Stimulated activated CD4-positive, alpha-beta T cell treated with anti-CD3 and anti-CD28 coated beads, Interleukin-15, amount 100 ng/mL, for 48 hours (primary cell): ENCODE measurements at regions not wholly inside any gene's neighbourhood (a gene's known extent, or its start where the extent isn't known, plus 50 kb on each side); places are given as distances from the start of the nearest gene placed in this dataset.

ENCODE experiments used
- DNase-seq, 2 donors: peaks; one replicate each; pipeline ENCODE4 v3.0.0-alpha.2; 2020; ENCODE audit warnings: low read depth in 2 of 2

DNA sequence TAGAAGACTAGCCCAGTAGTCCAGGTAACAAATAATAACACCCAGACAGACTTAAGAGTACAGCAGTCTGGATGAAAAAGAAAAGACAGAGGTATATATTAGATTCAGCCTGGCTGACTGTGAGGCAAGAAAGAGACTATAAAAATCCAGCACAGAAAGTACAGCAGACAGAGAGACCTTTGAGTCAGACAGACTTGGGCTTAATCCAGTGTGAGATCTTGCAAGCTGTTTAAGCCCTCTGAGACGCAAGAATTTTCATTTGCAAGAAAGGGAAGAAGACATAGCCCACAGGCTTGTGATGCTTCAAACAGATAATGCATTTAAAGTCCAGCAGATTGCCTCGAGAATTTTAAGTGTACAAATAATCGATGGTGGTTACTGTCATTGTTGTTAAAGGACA lies 471.4 kb downstream of the LIG4 start:
- DNase-seq: no peak

DNA sequence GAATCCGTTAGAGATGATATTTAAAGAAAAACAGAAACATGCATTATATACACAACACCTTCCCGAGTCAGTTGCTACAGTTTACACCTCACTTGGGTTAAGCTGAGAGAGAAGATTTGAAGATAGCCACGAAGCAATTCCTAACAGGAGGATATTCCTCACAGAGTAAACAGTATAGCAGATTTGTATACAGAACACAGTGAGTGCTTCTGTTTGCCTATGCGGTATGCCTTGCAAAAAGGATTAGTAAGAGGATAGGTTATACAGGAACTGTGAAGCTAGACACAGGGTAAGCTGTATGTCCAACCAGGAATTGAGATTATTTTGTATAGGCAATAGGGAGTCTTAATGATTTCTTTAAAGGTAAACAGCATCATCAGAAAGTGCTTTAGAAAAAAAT lies 471.8 kb downstream of the LIG4 start:
- DNase-seq: no peak

DNA sequence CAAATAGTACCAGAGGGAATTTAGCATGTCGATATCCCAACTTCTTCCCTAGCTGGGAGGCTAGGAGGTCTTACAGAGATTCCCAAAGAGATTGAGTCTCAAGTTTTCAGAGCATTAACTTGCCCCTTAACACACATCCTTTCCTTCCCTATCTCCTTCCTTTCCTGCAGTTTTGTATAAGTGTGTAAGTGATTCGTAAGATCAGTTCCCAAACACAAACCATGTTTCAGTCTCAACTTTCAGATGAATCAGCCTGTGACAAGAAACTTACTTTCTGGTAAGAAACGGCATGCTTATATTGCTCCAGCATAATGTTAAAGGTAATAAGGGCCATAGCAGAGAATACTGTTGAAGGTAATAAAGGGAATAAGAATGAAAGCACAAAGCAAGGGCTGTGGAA lies 472.2 kb downstream of the LIG4 start:
- no peak for DNase-seq

DNA sequence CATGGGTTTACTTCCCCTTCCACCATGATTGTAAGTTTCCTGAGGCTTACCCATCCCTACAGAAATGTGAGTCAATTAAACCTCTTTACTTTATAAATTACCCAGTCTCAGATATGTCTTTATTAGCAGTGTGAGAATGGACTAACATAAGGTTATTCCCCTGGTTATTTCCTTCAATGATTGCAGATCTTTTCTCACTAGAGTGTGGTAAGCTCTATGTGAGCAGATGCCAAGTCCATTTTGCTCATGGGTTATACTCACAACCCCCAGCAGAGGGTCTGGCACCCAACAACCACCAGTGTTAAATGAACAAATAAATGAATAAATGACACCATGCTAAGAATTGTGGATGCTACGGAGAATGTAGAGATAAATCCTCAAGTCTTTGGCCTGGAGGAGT lies 472.8 kb downstream of the LIG4 start:
- no peak for DNase-seq

DNA sequence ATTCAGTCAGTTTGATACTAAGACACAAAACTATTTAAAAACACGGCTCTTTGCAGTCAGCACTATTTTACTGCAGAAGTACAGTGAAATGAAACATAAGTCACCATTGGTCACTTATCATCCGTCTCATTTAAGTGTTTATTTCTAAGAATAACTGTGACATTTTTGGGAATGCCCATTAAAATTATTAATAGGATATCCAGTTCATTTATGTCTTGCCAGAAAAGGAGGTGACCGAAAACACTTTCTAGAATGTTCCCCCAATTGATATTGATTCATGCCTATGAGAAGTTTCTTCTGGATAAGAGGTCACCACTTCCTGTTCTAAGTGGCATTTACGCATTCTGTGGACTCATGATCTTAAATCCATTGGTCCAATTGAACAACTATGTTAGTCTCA lies 477.3 kb downstream of the LIG4 start:
- DNase-seq: no peak

DNA sequence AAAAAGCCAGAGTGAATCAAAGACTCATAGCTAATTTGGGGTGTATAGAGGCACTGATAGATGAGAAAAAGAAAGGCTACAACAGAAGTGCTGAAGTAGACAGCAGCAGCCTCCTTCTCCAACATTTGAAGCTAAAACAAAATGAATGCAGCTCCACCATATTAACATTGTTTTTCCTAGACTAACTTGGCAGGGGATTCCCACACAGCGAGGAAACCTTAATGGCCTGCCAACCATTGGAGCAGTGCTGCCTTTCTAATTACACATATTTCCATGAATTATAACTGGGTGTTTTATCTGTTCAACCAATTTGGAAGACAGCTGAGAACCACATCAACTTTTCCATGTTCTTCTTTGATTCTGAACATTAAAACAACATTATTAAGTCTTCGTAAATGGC lies 478.6 kb downstream of the LIG4 start:
- DNase-seq: no peak

DNA sequence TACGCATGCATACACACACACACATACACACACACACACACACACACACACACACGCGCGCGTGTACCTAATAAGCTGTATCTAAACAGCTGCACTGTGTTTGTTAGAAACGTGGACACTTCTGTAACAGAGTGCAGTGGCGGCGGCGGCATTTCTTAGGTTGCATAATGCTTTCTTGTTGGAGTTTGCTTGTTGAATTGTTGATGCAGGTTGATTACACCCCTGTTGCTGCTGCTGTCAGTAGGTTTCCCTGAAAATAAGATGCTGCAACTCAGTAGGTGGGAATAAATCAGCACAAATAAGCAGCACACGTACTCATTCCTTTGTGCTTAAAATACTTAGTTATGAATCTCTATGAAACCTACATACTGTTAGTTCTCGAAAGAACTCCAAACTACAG lies 479.2 kb downstream of the LIG4 start:
- no peak for DNase-seq

DNA sequence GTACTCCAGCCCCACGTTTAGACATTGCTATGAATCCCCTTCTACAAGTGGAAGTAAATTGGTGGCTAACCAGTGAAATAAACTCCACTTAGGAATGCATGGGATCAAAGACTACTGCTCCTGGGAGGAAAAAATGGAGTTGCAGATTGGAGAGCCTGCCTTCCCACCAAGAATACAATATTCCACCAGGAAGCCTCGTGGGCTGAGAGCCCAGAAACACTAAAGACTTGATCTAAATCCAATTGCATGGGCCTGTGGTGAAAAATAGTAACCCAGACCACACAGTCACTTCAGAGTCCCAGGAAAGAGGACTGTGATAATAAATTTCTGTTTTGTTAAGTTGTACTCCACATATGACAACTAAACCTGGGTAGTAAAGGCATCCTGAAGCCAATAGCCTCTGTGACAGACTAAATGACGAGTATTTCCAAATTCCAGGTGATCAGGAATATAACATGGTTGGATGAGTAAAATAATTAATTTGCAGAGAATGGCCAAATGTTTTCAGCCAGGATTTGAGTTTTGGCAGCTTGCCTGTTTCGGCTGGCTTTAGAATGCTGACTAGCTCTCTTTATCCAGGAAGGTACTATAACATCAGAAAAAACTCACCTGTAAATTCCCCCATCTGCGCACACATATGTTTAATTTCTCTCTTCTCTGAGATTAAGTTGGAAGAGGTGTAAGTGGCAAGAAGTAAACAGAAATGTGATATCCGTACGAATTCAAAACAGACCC lies 480.3 kb downstream of the LIG4 start:
- DNase-seq: no peak

DNA sequence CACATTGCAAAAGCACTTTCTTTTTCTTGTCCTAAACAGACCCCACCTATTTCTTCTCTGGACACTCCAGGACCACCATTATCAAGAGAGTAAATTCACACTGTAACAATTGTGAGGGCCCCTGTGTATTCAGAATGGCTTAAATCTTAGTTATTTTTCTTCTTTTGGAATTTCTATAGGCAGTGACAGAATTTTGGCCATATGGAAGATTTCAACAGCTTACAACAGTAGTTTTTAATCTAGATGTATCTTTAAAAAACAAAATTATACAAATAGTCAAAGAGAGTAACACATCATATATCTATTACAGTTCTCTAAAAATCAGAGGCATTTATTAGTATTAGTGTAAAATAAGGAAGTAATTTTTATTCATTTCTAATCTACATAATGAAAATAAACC lies 482.1 kb downstream of the LIG4 start:
- DNase-seq: no peak

DNA sequence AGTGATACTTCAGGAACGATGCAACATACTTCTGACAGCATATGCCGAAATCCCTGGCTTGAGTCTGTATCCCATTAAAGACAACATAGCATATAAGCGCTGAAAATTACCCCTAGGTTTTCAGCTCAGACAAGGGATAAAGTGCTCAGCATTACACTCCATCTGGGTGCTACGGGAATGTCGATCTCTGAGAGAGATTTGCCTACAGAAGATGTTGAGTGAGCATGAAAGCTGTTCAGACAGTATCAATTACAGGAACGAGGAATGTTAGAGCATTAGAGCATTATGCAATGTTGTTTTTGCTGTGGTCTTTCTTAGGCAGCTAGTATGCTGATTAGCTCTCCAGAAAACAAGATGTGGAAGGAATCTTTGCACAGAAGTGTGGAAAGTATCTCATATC lies 484.5 kb downstream of the LIG4 start:
- DNase-seq: no peak

DNA sequence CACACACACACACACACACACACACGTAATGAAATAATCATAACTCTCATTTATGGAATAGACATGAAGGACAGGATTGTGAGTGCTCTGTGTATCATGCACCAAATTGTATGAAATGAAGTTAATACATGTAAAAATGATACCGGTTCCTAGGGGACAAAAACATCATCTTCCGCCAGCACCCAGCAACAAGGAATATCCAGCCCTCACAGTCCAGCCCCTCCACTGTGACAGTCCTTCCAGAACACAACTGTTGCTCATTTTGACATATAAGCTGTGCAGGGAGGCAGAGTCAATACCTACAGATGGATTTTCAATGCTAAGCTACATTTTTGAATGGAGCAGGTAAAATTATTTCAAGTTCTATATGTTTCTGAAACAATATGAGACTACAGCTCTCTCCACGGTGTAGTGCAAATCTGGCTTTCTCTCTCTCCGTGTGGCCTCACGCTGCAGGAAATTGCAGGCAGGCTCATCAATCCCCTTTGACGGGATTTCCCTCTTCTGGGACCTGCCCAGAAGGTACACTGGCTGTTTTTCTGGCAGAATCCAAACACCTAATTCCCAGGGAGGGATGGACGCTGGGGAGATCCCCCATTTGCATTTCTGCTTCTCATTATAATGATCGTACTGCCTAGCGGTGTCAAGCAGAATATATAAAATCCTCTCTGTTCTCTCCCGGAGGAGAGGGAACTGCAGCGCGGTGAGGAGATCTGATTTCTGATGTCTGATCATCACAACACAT lies 494.0 kb downstream of the LIG4 start:
- no peak for DNase-seq

DNA sequence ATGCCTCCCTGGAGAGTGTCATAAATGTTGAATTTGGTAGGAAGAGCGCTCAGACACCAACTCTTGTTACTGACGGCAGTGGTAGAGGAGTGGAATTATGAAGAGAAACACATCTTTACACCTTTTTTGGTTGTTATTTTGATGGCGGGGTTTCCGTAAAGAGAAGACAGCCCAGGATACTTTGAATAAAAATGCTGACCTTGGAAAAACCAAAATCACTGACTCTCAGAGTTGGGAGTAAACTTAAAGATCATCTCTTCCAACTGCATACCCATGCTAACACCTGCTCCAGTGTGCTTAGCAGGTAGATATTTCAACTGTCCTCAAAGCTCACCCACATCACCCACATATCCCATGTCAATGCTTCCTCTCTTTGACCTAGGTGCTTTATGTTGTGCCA lies 498.6 kb downstream of the LIG4 start:
- no peak for DNase-seq

DNA sequence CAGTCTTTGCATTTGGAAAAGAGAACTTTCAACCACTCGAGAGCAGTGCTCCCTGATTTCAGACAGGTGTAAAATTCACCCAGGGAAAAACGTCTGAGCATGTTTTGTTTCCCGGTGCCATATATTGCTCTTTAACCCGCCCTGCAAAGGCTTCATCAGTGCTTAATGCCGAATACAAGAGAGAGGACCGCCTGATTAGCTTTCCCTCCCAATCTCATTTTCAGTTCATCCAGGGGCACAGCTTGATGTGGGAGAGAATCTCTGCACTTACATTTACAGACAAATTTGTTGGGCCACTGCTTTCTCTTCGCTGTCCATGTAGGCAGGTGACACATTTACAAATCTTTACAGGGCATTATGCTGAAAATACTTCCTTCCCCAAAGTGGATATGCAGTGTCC lies 499.1 kb downstream of the LIG4 start:
- no peak for DNase-seq

DNA sequence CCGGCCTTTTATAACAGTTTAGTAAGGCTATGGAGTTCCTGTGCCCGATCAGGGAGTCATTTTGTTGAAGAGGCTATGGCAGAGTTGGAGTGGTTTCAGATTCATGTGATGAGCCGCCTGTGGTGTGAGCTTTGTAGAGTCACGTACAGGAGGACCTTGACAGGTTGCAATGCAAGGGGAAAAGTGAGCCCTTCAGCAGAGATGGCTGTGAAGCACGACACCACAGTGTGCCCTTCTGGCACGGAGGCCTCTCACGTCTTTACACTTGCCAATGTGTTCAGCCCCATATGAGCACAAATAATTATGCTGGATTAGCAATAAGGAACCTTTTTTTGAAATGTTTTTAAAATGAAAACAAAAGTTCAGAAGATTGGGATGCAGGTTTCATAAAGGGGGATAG lies 499.8 kb downstream of the LIG4 start:
- no peak for DNase-seq

DNA sequence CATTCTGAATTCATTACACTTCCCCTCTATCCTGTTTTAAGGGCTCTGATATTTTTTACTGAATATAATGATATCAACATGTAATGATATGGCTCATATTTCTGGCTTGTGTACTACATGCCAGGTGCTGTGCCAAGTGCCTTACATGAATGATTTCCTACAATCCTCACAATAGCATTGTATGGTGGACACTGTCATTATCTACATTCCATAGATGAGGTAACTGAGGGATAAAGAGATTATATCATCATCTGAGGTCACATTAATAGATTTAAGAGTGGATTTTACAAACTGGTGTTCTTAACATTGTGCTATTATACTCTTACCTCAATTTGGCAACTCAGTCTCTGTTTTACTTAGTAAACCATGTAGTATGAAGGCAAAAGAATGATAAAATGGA lies 502.0 kb downstream of the LIG4 start:
- no peak for DNase-seq

DNA sequence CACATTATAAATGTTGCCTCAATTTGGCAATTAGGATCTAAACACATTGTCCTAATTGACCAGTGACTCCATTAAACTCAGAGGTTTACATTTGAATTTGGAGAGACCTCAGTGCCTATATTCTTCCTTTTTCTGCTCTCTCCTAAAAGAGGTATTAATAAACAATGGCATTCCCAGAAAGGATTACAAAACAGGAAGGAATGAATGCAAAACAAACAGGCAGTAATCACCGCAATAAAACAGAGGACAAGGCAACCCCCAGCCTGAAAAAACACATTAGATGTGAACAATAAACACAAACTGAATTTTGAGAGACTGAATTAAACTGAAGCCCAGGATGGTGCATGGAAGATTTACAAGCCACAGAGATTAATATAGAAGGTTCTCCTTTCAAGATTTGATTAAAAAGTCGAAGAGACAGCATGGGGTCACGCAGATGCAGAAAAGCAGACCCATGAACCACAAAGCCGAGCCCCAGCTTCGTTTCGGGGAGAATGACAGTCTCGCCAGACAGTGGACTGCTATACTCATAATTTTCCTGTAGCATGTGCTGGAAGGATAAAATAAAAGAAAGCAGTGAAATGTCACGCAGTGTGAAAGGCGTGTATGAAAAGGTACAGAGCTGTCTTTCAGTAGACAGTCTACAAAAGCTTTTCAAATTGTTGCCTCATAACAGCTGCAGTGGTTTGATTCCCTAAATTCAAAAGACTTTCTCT lies 503.0 kb downstream of the LIG4 start:
- DNase-seq: no peak

DNA sequence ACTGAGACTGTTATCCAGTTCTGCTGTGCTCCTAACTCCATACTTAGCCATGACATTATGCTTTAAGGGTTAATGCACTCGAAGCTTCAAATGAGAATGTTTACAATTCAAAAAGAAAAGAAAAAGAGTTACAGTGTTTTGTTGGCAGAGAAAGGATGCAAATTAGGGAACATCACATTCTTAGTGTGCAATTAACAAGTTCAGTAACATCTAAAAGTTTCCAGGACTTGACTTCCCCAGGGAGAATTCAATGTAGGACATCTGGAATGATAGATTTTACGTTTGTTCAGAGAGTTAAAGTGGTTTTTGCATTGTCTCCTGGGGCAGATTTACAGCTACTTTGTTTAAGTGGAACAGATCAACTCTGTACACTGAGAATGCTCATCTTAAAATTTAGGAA lies 525.2 kb downstream of the LIG4 start:
- no peak for DNase-seq

DNA sequence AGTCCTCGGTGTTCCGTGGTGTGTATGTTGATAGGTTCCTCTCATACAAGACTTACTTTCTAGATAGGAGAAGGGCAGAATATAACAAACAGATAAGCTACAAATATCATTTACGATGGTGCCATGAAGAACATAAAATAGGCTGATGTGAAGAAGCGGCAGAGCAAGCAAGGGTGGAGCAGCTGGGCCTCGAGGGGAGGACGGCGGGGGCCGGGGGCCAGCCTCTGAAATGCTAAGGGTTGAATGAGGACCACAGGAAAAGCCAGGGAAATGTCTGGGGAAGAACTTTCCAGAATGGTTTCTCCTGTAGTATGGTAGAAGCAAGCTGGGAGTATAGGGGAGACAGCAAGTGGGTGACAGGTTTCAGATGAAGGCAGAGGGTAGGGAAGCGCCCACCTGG lies 529.5 kb downstream of the LIG4 start:
- DNase-seq: no peak

DNA sequence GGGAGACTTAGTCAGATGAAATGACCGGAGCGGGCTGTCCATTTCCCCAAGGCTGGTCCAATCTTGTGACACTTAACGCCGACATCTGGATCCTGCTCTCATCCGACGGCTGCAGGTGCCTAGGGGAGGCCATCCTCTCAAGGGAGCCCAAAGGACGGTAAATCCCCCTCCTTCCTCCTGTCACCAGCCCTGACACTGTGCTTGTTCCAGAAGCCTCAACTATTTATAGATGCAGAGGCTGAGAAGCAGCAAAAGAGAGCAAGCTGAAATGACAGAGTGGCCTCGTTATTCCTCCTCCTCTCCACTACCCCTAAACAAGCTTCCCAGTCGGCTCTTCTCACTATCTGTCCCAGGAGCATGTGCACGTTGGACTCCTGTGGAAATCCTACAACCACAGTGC lies 533.7 kb downstream of the LIG4 start:
- no peak for DNase-seq

DNA sequence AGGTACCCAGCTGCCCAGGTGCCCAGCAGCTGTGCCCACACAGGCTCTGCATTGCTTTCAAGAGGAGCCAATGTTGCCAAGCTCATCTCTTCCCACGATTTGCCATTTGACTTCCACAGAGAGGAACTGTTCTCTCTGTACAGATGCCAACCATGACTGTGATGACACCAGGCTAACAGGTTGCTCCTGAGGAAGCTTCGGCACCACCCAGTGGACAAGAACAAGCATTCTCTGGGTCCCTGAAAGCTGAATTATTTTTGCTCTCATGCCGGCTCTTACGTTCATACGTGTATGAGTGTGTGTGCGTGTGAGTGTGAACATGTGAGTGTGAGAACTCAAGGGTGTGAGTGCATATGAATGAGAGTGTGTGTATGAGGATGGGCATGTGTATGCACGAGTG lies 535.2 kb downstream of the LIG4 start:
- DNase-seq: no peak

DNA sequence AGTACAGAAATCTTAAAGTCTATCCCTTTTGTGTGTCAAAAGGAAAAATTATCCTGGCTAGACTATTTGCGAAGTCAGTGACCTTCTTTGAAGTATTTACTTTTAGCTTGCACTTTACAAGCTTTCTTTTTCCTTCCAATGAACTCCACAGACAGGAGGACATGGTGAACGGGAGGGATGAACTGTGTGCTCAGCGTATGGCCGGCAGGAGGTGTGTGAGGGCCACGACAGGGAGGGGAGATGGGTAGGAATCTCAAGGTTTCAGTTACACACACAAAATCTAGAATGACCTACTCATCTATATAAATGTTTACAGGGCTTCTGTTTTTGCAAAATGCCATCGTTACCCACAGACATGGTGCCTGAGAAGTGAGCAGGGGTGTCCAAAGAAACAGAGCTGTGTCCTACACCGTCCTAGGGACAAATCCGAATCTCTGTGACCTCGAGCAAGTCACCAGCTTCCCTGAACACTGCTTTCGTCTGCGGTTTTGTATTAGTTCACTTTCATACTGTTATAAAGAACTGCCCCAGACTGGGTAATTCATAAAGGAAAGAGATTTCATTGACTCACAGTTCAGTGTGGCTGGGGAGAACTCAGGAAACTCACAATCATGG lies 537.2 kb downstream of the LIG4 start:
- DNase-seq: no peak

DNA sequence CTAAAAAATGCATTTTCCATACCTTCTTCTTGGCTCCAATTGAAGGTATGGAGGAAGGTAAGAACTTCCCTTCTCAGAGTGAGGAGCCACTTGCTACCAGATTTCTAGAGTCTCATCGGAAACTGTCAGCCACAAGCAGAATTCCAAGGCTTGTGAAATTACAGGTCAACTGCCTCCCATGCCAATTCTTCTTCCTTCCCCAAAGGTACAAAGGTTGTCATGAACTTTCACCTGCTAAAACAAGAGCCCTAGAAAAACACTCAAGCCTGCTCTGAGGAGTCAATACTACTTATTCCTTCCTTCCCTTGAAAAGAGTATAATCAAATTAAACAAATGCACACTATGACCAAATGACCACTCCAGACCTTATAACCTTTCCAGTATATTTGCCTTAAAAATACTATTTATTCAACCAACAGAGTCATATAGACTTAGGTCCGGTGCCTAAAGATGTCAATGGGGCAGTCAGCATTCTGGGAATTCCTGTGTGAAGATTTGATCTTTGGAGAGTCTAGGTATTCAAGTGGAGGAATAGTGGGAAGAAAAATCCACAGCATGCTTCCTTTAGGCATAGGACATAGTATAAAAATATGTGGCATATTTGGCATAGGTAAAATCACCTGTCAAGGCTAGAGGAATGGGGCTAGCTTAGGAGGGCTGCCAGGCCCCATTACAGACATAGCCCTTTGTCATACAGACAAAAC lies 539.3 kb downstream of the LIG4 start:
- no peak for DNase-seq
